GM19099 (cell line): ENCODE measurements at regions not wholly inside any gene's neighbourhood (a gene's known extent, or its start where the extent isn't known, plus 50 kb on each side); places are given as distances from the start of the nearest gene placed in this dataset.

ENCODE experiments used
- POLR2A ChIP-seq: IDR thresholded peaks from 3 replicates; pipeline ENCODE4 v1.6.1; 2011; ENCODE audit warnings: low read depth; ENCODE audit not compliant: insufficient read length; ENCODE audit errors: extremely low read depth

DNA sequence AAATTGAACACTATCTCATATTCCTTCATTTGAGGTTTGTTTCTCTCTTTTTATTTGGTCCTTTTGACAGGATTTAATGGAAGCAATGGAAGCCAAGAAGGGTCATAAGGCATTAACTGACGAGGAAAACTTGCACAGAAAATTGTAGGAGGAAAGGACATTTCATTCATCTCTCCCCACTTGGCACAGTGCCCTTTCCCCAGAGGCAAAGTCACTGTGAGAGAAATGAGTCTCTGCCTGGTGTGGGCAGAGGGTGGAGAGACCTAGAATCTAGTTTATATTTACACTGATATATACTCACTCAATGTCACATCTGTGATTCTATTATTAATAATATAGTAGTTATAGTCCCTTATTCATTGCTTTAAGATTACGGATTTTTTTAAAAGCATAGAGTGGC is 324.6 kb upstream of the IL12A start:
- TF ChIP-seq POLR2A, result no peak

DNA sequence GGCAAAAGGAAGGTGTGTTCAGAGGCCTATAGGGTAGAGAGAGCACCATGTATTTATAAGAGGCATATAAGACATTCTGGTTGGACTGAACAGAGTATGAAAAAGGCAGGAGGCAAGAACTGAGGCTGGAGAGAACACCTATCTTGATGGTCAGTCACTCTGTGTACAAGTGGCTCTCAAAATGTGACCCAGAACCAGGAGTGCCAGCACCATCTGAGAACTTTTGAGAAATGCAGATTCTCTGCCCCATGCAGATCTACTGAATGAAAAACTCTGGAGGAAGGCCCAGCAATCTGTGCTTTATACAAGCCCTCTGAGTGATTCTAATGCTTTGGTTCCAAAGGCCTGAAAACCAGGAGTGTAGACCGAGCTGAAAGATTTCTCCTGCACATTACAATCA is 324.0 kb upstream of the IL12A start:
- TF ChIP-seq POLR2A, result no peak

DNA sequence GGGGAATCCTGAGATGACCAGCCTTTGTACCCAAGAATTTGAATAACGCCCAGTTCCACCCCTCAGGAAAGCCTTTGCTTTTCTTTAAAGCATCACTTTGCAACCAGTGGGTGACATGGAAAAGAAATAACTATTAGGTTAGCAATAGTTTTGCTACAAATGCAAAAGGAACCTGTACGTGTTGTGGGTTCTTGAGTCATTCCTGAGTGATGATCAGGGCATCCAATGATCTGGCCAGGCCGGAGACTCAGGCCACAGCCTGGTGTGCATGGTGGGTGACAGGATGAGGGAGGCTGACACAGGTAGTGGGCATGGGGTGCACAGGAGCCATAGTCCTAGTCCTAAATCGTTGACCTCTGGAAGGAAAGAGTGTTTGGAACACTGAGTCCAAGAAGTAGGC is 321.4 kb upstream of the IL12A start:
- no peak for TF ChIP-seq POLR2A

DNA sequence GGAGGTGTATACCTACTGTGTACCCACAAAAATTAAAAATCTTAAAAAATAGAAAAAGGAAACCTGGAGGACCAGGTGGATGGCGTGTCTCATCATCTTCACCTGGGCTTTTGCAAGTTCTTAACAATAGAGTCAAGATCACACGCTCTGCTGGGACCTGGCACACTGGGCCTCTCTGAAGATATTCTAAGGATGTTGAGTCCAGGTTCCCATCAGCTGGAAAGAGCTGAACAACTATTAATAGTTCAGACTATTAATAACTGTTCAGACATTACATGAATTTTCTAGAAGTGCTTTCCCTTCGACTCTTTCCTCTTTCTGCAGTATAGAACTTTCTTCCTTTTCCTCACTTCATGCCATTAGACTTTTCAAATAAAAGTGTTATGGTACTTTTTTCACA is 320.2 kb upstream of the IL12A start:
- no peak for TF ChIP-seq POLR2A

DNA sequence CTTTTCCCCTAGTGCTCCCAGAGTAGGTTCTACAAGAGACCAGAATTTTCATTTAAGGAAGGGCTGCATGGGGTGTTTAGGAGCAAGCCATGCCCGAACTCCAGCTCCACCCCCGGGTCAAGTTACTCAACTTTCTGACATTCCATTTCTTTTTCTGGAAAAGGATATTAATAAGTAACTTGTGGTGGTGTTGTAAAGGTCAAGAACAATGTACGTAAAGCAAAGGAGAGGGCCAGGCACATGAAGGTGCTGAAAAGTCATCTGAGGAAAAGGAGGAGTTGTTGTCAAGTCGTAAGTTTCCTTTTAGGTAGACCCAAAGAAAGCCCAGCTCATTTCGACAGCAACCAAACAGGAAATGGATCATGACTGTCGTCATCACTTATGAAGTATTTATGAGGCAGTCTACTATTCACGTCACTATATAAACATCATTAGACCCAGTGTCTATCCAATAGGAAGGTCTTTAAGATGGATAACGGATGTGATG is 319.6 kb upstream of the IL12A start:
- TF ChIP-seq POLR2A, result no peak

DNA sequence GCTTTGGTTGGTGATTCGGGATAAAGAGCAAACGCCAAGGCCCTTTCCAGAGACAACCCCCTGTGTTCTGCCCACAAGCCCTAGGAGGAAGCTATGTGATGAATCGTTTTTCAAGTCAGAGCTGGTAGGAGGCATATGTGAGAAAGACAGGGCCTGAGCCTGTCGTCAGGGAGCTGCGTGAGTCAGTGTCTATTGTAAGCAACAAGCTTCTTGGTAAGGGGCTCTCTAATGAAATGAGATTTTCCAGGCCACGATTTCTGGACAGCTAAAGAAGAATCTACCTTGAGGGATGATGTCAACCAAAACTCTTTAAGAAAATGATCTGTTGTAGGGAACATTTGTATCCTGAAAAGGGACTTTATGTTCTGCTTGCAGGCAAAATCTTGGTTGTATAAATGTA is 318.9 kb upstream of the IL12A start:
- no peak for TF ChIP-seq POLR2A

DNA sequence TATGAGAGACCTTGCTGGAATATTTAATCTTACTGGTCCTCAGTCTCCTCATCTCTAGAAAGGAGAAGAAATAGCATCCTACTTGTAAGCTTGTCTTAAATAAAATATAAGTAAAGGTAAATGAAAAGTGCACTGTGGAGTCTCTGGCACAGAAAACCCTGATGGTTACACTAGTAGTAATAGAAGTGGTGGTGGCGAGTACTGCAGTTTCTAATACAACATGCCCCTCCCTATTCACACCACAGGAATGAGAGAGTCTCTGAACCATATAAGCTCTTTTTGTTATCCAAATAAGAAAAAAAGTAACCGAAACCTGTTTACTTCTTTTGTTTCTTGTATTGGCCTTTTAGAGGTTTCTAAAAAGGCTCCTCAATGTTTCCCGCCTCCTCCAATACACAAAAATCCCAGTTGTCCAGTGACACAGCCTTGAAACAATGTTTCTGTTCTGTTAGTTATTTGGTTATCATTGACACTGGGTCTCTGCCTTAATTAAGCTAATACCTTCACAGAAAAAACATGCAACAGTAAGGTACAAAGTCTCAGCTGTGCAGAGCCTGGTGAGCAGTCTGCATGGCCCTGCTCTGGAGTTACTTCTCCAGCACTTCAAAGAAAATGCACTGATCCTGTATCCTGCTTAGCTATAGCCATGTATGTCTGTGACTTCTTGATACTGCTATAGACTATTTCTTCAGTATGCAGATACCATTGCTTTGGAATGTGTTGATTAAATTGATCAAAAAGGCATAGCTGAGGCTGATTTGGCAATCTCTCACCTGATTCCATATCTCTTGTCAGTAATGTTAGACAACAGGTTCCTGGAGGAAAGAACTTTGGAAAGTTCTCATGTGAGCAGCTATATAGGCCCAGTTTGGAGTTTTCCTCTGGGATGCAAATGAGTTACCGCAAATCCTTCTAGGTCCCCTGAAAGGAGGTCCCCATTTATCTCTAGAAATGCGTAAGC is 315.6 kb upstream of the IL12A start:
- no peak for TF ChIP-seq POLR2A

DNA sequence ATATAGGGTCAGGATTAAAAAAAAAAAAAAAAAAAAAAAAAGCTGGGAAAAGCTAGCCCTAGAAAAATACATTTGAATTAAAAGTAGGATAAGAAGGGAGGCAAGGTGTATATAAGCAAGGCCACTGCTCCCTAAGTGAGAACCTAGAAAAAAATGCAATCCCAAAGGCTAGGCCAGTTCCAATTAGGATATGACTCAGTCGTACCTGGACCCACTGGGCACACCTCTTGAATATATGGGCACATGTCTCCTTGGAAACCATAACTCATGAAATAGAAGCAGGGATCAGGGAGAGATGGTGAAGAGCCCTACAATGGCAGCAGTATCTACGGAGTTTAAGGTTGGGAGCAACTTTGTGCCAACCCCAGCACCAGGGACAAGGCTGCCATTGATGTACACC is 314.1 kb upstream of the IL12A start:
- TF ChIP-seq POLR2A, result no peak

DNA sequence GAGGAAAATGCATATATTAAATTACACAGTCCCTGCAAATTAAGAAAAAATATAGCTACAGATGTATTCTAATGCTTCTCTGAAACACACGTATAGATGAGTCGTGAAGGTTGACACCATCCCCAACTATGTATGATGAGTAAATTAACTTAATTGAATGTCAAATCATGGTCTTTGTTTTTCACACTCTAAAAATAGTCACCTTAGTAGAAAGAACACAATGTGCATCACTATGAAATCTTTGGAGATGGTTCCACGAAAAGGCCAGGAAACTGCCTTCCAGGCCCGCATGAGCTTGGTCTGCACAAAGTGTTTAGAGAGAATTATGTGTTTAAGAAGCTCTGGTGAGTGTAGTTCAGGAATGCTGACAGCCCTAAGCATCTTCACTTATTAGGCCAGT is 313.4 kb upstream of the IL12A start:
- TF ChIP-seq POLR2A, result no peak

DNA sequence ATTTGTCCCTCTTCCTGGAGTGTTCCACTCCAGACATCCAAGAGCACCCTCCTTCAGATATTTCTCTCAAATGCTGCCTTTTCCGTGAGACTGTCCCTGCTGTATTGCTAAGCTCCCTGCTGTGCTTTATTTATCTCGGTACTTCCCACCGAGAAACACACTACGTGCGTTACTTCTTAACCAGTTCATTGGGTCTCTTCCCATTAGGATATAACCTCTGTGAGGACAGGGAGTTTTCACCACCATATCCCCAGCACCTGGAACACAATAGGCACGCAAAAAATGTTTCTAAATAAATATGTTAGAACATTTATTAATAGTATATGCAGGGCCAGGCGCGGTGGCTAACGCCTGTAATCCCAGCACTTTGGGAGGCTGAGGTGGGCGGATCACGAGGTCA is 308.7 kb upstream of the IL12A start:
- no peak for TF ChIP-seq POLR2A

DNA sequence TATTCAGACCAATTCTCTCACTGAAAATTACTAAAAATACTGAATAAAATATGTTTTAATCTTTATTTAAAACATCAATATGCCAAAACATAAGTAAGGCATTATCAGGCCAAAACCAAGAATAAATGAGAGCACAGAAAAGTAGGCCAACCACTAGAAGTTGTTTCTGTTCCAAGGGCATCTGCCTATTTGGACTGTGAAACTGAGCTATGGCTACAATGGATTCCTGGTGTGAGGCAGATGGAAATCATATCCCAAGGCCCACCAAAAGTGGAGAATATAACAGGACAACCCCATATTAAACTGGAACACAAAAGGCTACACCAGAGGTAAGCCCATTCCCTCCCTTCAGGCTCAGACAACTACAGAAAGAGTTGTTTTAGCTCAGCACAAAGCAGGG is 302.8 kb upstream of the IL12A start:
- no peak for TF ChIP-seq POLR2A

DNA sequence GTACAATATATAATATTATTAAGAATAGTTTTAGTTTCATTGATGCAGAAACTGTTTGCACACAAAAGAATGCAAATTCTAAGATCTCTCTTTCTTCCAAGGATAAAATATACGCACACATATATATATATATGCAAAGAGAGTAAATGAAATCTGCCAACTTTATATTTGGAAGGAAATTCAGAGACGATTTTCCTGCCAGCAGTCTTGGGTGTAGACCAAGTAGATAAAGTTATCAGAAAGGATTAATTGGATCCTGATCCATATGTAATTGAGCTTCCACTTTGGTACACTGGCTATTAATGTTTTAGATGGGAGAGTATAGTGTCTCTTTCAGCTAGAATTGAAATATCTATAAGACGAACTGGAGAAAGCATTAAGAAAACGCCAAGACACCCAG is 295.4 kb upstream of the IL12A start:
- no peak for TF ChIP-seq POLR2A

DNA sequence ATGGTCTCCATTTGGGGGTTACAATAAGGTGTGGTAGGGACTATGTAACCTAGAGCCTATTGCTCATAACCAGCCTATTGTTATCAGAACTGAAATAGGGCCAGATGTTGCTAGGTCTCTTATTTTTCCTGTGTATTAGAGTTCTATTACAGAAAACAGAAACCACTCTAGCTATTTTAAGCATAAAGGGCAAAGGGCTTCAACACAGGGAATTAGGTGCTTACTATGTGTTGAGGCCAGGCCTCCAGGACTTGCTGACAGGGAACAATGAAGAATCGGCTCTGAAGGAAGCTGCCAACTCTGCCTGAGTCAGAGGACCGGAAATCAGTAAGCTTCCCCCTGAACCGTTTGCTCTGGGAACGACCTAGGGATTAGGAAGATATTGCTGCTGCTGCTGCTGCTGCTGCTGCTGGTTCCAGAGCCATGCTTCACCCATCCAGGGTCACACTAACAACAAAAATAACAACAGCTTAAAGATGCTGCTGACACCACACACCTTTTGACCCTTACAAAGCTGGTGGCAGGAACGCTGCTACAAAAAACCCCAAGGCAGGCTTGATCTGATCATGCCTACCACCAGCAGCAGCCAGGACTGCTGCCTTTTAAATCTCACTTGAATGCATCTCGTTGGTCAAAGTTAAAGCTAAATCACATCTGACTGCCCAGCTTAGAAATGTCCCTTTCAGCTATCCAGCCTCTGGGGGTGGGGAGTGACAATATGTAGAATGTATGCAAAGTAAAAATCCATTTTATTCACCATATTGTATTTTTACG is 276.9 kb upstream of the IL12A start:
- no peak for TF ChIP-seq POLR2A

DNA sequence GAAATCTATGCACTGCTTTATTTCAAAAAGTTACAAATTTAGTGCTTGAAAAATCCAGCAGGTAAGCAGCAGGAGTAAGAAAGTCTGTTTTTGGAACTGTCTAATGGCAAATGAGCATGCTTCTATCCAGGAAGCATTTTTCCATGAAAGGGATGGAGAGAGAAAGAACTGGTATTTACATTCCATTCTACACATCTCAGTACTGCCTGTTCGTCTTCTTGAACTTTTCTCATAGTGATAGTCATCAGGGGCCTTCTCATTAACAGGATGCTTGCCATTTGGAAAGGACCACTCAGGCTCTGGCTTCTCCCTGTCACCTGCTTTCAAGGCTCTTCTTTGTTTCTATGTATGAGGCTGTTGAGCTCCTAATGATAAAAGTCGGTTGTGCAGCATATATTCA is 267.3 kb upstream of the IL12A start:
- no peak for TF ChIP-seq POLR2A

DNA sequence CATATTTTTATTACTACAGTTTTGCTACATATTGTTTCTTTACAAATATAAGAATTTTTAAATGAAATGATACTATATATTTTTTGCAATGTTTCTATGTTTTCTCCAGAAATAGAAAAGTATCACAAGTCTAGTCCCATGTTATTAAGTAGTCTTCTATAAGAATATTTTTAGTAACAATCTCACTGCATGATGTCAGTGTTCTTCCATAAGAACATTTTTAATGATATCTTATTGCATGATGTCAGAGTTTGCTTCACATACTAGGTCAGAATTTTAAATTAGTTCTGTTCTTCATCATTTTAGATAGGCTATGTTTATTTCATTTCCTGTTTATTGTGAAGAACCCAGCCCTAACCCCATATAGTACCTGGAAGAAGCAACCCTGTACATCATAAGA is 265.3 kb upstream of the IL12A start:
- TF ChIP-seq POLR2A, result no peak

DNA sequence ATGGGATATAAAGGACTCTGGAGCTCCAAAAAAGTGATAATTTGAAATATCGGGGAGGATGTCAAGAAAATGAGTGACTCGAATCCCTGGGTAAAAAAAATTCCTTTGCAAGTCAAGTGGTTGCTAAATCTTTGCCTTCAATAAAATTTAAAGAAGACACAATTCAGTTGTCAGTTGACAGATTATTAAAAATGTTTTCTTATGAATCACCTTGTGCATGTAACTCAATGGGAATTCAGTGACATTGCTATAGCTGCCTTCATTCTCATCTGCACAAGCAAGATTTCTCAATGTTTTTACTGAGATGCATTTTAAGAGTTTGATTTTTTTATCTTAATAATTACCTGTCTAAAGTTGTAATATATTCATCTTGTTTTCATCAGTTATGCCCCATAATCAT is 264.0 kb upstream of the IL12A start:
- no peak for TF ChIP-seq POLR2A
